ENCODE measurements at regions not wholly inside any gene's neighbourhood (a gene's known extent, or its start where the extent isn't known, plus 50 kb on each side); places are given as distances from the start of the nearest gene placed in this dataset.

DNA sequence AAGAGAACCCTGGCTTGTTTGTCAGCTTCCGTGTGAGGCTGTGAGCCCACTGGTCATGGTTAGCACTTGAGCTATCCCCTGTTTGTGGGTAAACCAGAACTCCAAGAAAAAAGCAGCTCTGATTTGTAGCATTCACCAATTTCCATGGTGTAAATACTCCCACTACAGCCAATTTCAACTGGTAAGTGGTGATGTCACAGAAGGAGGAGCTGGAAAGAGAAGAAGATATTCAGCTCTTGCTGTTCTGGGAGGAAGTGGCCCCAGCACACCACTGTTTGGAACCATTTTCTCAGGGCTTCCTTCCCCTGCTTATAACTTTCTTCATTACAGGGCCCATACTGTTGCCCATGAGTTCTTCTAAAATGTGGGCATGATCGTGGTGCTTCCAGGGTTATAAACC is 500.1 kb upstream of the ZMIZ1 start:
- TF ChIP-seq SUZ12 (IDR thresholded peaks at IDR 0.05; ENCODE audit: extremely low read depth, insufficient read depth, insufficient read length) (no peak), ZNF274 (IDR thresholded peaks at IDR 0.05; ENCODE audit: low read depth, low read length) (no peak), YY1 (IDR thresholded peaks at IDR 0.05; ENCODE audit: insufficient read depth, insufficient read length) (no peak)
